Esophagus mucosa (tissue), 1 donor: ENCODE measurements at regions not wholly inside any gene's neighbourhood (a gene's known extent, or its start where the extent isn't known, plus 50 kb on each side); places are given as distances from the start of the nearest gene placed in this dataset.
A peak's percentile ranks its signal among the peaks of the same experiment; 100 is the strongest.

Experiments used
- ATAC-seq: fragments of 200-7000 bp; cut with Tn5 transposase; one replicate; pipeline ENCODE4 v1.9.1; 2020
- donor health status: DM: yes; HTN: yes; CAD: no.

DNA sequence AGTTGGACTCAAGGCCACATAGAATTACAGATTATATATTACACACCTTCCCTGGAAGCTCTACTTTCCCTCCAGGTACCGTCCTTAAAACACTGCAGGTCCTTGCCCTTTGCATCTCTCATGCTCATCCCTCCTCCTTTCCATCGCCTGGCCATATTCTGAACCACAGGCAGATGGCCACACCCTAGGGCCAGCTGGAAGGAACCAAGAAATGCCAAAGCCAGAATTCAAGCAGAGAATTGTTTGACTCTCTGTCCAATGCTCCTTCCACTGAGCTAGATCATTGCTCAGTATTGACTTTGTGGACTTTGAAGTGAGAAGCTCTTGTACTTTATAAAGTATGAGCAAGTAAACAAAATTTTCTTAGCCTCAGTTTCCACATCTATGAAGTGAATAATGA, 170.3 kb upstream of the SLC24A5 start:
- no peak for ATAC-seq

DNA sequence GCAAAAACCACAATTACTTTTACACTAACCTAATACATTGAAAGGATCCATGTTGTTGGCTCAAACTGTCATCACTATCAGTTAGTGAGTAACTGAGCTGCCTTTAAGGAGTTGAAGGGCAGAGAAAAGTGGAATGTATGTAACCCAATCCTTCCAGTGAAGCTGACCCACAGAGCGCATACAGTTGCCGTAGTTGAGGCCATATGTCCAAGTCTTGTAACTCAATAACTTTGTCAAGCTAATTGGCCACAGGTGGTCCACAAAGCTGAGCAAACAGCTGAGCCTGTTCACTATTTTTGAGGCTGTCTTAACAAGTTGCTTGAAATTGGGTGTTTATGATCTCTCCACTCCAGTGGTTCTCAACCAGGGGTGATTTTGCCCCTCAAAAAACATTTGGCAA, 169.0 kb upstream of the SLC24A5 start:
- no peak for ATAC-seq

DNA sequence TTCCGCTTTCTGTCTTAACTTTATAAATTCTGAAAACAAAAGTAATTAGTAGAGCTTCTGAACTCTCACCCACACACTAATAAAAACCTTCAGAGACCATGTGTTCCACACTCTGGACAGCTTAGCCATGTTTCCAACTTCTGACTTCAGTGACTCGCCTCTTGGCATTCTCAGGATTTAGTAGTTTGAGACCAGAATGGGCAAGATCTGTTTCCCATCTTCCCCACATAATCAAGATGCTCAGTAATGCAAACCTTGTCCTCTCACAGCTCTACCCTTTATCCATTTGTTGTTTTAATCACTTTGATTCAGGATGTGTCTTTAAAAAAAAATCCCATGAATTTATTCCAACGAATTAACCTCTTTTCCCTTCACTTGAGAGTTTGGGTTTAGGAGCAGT, 166.6 kb upstream of the SLC24A5 start:
- ATAC-seq = no peak

DNA sequence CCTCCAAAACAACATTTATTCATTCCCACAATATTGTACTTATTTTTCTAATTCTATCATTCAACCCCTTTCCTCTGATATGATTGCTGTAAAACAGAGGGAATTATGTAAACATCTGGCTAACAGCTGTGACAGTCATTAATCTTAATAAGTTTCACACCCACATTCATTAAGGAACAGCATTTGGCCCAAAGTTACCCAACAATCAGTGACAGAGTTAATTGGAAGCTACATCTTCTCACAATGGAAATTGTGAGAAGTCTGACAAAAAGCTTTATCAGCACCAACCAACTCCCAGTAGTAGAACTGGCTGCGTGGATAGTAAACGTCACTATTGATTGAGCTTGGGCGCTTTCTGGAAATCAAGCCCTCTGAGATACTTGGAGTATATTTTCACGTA, 165.8 kb upstream of the SLC24A5 start:
- no peak for ATAC-seq

DNA sequence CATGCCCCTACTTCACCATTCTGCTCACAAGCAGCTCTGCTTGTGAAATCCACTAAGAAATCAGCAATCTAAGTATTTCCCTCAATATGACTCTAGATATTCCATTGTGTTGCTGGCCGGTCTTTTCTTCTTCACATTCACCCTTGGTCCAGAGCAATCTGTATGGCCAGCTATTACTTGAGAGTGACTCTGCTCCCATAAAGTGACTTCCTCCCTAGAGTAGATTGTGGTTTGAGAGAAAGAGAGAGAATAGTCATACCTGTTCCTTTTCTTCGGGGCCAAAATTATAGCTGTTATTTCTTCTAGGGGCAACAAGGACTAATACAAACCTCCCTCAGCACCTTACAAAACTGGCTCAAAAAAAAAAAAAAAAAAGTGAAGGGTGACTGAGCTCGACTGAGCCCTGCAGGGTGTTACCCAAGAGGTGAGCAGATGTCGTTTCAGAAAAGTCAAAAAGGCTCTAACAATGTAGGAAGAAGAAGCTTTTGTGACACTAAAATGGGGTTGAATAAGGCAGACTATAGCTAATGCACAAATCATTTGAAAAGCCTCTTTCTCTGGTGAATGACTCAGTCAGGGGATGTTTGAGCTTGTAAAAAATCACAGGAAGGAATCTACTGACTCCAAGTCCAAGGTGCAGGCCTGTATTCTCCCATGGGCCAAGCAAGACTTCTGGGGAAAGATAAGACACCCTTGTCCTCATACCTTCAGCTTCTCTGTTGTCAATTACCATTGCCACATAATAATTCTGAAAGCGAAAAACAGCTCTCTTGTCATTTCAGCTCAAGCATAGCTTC, 161.0 kb upstream of the SLC24A5 start:
- no peak for ATAC-seq

DNA sequence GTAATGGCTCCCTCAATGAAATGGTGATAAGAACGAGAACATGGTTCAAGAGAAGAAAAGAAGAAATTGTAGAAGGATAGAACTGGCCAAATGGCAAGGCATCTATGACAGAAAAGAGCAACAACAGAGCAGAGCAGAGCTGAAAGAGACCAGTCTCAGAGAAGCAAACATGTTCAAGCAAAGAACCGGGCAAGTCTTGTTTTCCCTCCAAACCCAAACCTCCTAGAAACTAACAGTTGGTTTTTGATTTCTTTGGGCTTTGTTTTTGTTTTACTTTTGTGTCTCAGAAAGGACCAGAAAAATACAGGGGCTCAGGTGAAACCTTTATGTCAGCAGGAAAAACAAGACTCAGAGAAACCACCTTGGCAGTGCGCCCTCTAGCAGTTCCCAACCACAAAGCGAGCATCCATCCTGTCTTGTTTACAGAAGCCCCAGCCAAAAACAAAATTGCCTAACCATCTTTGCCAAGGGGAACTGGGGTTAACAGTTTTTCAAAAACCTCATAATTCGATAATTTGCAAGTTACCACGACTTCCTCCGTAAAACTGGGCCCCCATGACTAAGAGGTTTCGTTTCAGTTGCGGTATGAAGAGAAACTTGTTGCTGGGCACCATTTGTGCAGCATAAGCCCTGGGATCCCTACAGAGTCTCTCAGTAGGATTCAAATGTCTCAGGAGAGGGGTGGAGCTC, 159.2 kb upstream of the SLC24A5 start:
- no peak for ATAC-seq

DNA sequence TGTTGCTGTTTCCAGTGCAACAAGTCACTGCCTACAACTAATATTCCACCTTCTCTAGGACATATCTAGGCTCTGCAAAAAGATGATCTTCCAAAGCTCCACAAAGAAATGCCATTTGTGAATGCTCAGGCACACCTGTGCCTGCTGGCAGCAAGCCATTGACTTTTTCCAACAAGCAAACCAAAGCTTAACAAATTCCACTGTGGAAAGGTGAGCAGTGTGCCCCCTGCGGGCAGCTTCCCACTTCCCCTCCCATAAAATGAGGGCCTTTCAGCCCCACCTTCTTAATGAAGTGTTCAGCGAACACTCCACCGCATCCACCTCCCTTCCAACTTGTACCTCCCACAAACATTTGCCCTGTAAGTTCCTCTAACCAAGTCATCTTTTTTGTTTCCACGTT, 157.5 kb upstream of the SLC24A5 start:
- ATAC-seq = no peak

DNA sequence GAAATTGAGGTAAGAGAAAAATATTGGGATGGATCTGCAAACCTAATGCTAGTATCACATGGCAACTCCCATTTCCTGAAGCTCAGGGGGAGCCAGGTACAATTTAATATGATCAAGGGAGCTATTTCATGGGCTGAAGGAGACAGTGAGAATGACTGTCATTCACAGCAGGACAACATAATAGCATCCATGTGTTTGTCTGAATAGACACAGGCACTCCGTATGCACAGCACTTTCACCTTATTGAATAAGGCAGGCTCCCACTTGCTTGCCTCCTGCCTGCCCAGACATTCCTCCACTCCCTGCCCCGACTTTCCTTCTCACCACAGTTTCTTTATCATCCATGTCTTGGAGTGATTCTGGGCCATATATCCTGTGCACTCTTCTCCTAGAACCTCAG, 156.6 kb upstream of the SLC24A5 start:
- peak; percentile 31 for ATAC-seq

DNA sequence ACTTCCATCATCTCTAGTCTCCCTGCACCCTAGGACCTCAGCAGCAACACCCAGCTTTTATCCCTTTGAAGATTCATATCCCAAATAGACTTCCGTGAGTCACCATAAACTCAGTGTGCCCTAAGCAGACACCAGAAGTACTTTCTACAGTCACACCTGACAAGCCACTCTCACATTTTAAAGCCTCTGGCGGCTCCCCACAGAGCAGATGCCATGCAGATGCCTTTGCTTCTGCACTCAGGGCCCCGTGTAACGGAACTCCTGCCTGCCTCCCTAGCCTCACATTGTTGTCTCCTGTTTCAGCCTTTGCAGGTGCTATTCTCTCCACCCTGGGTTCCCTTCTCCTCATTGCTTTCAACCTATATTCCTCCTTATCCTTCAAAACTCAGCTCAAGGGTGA, 155.5 kb upstream of the SLC24A5 start:
- ATAC-seq = no peak

DNA sequence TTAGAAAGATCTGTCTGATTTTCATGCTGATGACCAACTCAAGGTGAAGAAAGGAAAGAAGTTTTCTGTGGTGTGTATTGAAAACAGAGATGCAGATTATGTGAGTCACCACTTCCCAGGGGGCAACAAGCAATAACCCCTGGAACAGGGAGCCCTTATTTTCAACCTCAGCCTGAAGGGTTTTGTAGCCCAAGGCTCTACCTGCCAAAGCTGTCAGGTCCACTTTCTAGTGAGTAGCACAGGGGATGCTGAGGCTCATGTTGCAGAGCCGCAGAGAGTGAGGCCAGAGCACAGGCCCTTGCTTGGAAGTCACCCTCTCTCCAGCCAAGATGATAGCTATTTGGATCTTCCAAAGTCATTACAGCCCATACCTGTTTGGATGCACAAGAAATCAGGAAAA, 152.2 kb upstream of the SLC24A5 start:
- no peak for ATAC-seq

DNA sequence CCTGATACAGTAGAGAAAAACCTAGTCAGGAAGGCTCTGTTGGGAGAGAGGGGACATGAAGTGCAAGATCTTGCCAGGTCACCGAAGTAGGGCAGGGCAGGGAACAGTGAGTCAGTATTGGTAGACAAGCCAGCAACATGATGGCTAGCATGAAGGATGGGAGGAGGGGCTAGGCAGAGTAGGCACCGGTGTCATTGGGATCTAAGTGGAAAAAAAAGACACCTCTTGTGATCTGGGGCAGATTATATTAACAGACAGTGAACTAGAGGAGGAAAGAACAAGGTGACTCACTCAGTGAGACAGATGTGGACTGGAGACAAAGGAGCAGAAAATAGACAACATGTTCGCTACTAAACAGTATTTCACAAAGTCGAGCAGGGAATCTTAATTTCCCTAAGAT, 149.2 kb upstream of the SLC24A5 start:
- no peak for ATAC-seq

DNA sequence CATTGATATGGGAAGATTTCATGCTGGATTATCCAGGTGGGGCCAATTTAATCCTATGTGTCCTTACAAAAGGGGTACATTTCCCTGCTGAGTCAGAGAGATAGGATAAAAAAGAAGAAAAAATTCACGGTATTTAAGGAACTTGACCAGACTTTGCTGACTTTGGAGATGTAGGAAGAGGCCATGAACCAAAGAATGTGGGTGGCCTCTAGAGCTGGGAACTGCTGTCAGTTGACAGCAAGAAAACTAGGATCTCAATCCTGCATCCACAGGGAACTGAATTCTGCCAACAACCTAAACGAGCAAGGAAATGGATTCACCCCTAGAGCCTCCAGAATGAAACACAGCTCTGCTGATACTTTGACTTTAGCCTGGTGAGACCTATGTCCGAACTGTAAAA, 148.1 kb upstream of the SLC24A5 start:
- ATAC-seq = no peak

DNA sequence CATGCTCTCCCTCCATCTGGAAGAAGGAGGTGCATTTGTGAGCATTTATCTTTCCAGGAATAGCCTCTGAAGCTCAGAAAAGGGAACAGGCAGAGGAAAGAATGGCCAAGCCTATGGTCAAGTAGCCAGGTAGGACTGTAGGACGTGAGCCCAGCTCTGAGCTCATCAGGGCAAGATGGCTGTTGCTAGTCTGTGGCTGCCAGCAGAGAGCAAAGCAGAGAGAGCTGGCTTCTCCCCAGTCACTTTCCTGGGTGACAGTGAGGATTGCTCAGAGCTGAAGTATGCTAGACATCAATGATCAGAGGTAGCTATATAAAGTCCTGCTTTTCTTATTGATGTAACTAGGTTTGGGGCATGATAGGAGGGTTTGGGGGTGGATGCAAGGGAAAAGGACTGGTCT, 146.1 kb upstream of the SLC24A5 start:
- ATAC-seq = no peak

DNA sequence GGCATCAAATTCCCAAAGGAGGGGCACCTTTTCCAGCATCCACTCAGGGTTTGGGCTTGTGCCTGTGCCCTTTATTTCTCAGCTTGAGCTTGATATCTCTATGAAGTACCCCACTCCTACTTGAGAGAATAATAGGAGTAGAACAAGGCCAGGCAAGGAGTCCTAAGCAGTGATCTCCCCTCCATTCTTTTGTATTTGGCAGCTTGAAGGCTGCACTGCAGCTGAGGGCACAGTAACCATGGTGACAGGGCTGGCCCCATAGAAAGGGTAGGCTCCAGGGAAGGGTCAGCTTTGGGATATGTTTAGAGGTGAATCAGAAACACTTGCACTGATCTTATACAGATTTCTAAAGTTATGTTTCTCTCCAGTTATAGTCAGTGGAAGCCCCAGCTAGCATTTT, 145.4 kb upstream of the SLC24A5 start:
- ATAC-seq = no peak

DNA sequence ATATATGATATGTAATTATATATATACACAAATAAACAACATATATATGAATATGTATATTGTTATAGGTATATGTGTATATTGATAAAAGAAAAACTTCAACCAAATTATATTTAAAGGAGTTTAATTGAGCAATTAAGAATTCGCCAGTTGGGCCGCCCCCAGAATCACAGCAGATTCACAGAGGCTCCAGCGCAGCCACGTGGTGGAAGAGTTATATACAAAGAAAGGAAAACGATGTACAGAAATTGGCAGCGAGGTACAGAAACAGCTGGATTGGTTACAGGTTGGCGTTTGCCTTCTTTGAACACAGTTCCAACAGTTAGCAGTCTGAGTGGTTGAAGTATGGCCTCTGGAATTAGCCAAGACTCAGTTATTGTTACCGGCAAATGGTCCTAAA, 137.3 kb upstream of the SLC24A5 start:
- ATAC-seq = no peak

DNA sequence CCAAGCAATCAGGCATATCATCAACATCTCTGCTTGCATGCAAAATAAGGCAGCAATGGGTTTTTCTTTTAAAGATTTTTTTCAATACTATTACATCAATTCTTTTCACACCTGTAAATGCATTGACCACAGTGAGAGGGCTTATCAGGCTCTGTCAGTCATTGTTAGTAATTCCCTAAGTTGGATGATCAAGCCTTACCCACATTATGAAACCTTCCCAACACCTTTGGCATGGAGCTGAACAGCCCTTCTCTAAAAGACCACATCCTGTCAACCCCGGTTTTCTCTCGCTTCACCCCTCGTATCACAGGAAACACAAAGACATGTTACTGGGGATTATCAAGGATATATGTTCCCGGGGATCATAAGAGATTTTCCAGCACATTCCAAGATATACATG, 135.2 kb upstream of the SLC24A5 start:
- ATAC-seq = no peak

DNA sequence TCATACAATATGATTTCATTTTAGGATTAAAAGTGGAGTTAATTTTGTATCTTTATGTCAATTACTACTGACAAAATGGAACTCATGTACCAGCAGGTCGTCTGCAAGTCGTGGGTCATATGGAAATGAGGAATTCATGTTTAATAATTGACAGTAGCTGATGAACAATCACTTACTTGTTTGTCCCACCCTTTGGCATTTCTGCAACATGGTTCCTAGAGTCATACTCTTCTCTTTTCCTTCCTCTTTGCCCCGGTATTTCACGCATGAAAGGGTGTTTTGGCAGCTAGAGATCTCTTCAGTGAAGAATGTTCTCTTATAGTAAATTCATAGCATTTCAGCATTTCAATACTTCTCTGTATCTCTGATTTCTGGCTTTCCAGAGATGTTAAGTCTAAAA, 133.3 kb upstream of the SLC24A5 start:
- no peak for ATAC-seq

DNA sequence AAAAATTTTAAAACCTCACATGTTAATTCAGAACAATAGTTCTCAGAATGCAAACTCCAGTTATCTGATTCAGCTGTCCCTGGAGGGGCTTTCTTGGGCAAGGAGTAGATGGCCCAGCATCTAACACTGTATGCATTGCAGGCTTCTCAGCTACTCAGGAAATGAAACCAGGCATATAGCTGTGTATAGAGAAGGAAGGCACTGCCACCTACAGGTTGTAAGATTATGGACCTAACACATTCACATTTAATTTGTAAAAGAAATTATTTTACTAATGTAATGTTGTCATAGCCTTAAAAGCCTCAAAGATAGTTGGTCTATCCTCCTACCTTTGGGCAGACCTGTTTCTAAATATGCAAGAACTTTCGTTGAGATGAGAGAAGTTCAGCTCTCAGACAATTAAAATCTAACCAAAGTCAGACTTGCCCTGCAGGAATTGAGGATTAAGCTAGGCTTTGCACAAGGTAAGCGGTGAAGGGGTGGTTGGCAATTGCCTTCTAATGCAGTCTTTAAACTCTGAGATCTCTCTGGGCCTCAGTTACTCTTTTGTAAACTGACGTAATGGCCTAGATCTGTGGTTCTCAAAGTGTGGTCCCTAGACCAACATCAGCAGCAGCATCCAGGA, 132.8 kb upstream of the SLC24A5 start:
- ATAC-seq = peak; percentile 87

DNA sequence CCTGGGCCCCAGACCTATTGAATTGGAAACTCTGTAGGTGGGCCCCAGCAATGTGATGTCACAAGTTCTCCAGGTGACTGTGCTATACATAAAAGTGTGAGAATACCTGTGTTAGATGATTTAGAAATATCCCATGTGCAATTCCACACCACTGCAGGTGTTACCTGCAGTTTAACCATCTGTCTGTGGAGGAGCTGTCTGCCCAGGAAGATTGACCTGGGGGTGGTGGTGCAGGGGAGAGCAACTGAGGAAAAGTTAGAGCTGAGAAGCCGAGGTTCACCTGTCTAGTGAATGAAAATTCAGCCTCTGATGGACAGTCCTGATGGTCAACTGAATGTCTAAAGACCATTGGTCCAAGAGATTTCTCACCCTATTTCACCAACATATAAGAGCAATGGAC, 132.2 kb upstream of the SLC24A5 start:
- no peak for ATAC-seq

DNA sequence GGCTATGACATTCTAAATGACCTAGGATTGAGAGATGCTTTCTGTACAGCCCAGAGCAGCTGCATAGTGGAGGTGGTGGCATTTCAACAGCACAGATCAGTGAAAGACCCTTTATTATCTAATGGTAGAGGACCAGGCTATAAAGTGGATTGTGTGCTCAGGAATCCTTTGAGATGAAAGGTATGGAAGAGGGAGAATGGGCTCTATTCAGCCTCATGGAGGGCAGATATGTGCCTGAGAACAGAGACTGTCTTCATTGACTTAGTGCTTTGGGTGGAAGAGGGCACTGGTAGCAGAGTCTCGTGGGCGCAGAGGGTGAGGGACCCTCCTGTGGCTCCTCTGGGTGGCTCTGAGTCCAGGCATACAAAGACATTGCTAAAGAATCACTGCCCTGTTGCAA, 130.0 kb upstream of the SLC24A5 start:
- ATAC-seq = no peak

DNA sequence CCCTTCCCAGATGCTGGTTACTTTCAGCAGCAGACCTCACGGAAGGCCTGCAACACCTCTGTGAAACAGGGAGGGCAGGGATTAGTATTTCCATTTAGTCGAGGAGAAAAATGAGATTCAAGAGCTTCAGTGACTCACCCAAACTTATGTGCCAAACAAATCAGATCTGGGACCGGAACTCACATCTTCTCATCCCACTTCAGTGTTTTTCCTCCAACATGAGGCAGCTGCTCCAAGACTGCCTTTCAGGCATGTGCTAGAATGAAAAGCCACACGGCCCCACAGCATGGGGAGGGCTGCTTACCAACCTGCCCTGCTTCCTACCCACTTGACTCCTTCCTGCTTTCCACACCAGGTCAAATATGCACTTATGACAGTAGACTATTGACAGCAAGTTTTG, 129.4 kb upstream of the SLC24A5 start:
- no peak for ATAC-seq

DNA sequence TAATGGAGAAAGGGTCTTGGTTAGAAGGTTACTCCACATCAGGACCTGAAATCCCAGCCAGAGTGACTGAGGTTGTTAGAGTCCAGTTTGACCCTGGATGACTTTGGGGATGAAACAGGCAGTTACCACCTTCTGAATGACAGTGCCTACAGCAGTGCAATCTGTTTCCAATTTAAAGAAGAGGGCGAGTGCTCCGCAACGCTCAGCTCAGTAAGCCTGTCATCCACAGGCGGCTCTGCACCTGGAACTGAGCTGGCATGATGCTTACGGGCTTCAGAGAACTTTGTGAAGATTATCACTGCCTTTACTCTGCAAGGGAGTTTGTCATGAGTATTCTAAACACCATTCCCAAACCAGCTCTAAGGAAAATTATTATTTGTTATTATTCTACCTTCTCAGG, 127.7 kb upstream of the SLC24A5 start:
- no peak for ATAC-seq

DNA sequence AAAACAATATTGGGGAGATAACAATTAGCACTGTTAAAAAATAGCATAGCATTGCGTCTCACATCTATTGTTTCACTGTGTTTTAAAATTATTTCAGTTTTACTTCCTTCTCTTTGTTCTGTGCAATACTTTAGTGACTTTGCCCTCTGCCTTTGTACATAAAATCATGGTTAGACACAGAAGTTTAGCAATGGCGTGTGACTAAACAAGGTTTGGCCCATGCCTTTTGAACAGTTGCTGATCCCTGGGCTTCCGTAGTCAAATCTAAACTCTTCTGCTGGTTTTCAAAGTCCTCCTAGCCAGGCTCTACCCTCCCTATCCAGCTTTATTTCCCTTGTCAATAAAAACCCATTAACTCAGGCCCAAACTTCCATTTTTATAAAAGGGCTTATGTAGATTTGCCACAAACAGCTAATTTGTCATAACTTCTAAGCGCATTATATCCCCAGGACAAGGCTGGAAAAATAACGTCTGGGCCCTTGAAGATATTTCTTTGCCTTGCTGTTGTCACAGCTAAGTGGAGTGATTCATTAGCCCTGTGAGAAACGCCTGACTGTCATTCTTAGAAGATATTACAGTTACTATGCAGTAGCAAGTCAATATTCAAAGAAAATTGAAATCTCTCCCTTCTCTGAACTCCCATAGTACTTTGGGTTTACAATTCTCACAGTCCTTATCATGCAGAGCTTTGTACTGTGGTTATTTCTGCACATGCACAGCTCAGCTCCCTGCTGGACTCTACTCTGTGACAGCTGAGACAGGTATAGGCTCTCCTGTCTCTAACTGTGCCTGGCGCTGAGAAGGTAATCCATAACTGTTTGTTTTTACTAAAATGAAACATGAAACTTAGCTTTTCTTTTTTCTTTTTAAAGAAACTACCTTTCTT, 123.4 kb upstream of the SLC24A5 start:
- no peak for ATAC-seq
